Astrocyte (in vitro differentiated cells and primary cell): ENCODE measurements at regions not wholly inside any gene's neighbourhood (a gene's known extent, or its start where the extent isn't known, plus 50 kb on each side); places are given as distances from the start of the nearest gene placed in this dataset.

Source experiments
- EZH2 ChIP-seq: IDR thresholded peaks from 2 replicates; pipeline ENCODE4 v1.6.1; 2012; ENCODE audit warnings: mild to moderate bottlenecking, low read length, inconsistent platforms; ENCODE audit not compliant: insufficient read depth
- TF ChIP-seq, protein P1 (sequence below): IDR thresholded peaks from 2 replicates; pipeline ENCODE4 v1.5.1; 2011; ENCODE audit warnings: low read depth, mild to moderate bottlenecking, inconsistent platforms, low read length, moderate library complexity; ENCODE audit not compliant: insufficient read depth

DNA sequence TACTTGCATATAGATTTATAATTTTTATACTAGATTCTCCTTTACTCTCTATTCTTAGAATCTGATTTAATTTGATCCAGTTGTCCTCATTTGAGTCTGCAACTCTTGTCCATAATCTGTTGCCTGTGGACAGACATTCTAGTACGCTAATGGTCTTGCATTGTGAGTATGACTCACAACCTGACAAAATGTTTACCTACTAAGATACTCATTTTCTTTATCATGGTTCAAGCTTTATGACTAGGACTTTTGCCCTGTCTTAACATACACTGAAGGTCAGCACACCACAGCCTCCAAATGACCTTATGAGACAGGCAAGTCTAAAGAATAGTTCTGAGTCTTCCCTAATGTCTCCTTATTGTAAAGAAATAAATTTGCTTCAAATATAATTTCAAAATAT lies 142.3 kb upstream of the CDH7 start:
- TF ChIP-seq, protein P1, sequence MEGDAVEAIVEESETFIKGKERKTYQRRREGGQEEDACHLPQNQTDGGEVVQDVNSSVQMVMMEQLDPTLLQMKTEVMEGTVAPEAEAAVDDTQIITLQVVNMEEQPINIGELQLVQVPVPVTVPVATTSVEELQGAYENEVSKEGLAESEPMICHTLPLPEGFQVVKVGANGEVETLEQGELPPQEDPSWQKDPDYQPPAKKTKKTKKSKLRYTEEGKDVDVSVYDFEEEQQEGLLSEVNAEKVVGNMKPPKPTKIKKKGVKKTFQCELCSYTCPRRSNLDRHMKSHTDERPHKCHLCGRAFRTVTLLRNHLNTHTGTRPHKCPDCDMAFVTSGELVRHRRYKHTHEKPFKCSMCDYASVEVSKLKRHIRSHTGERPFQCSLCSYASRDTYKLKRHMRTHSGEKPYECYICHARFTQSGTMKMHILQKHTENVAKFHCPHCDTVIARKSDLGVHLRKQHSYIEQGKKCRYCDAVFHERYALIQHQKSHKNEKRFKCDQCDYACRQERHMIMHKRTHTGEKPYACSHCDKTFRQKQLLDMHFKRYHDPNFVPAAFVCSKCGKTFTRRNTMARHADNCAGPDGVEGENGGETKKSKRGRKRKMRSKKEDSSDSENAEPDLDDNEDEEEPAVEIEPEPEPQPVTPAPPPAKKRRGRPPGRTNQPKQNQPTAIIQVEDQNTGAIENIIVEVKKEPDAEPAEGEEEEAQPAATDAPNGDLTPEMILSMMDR: no peak
- no peak for TF ChIP-seq EZH2
